Endothelial cell of umbilical vein (primary cell): ENCODE measurements at regions not wholly inside any gene's neighbourhood (a gene's known extent, or its start where the extent isn't known, plus 50 kb on each side); places are given as distances from the start of the nearest gene placed in this dataset.

Source experiments
- BruUV-seq: library from RNA; stranded (reverse); fragments of 400-500 nt; replicated peaks from 2 replicates; lab custom pipeline; 2021; lab: Mats Ljungman, UMichigan
- CTCF ChIA-PET: fragments of 300-600, 350-600 bp; sonication (Branson Sonifier 250); formaldehyde crosslinking; loops from one replicate; lab custom pipeline; 2021; ENCODE audit warnings: antibody characterized with exemption, inconsistent platforms; lab: Charles Lee
- POLR2A ChIA-PET: fragments of 300-600, 350-600 bp; sonication (Branson Sonifier 250); formaldehyde crosslinking; loops from one replicate; lab custom pipeline; 2021; ENCODE audit warnings: antibody characterized with exemption, inconsistent platforms; lab: Charles Lee
- DNase-seq: peaks from one replicate; pipeline ENCODE4 v3.0.0-alpha.2; 2011; ENCODE audit warnings: low read depth, low spot score
- FAIRE-seq: peaks from 2 replicates; lab custom pipeline; 2011; peaks lifted over from hg19 to GRCh38; lab: Jason Lieb, UNC
- H2AFZ ChIP-seq: 2 replicates; pipeline ENCODE4 v1.6.0; 2012; ENCODE audit warnings: low read depth, low read length, control low read depth, inconsistent platforms
- H3K27ac ChIP-seq: 2 replicates; pipeline ENCODE4 v1.5.1; 2011; ENCODE audit warnings: low read depth, mild to moderate bottlenecking, control low read depth, low read length, moderate library complexity; ENCODE audit not compliant: insufficient read depth
- H3K27me3 ChIP-seq, 2 experiments: 2 replicates each; pipeline versions ENCODE4 v1.6.0 to v1.6.1; 2011; ENCODE audit warnings: low read length in 2 of 2, mixed read lengths in 1 of 2; ENCODE audit not compliant: control insufficient read depth in 2 of 2, insufficient read depth in 2 of 2
- H3K36me3 ChIP-seq, 2 experiments: 2 replicates in 1 of 2; 3 replicates in 1 of 2; pipeline ENCODE4 v1.5.1; 2011; ENCODE audit warnings: low read length in 2 of 2, mild to moderate bottlenecking in 1 of 2, moderate library complexity in 1 of 2; ENCODE audit not compliant: control insufficient read depth in 2 of 2, insufficient read depth in 2 of 2; ENCODE audit errors: extremely low read depth in 1 of 2
- H3K4me1 ChIP-seq: 3 replicates; pipeline ENCODE4 v1.5.1; 2011; ENCODE audit warnings: mild to moderate bottlenecking, low read length; ENCODE audit not compliant: control insufficient read depth, insufficient read depth; ENCODE audit errors: extremely low read depth
- H3K4me2 ChIP-seq: 2 replicates; pipeline ENCODE4 v1.6.1; 2011; ENCODE audit warnings: low read length, control low read depth, mixed read lengths; ENCODE audit not compliant: insufficient read depth
- H3K4me3 ChIP-seq, 3 experiments: fragments of 200-600 bp in 1 of 3; sonication (generic), shearing (Covaris generic) in 1 of 3; replicated peaks in 1 of 3; 2 replicates each; pipeline ENCODE4 v1.5.1; 2011 to 2016; ENCODE audit warnings: control low read depth in 3 of 3, low read length in 3 of 3, mild to moderate bottlenecking in 2 of 3, inconsistent platforms in 1 of 3, low read depth in 1 of 3, moderate library complexity in 1 of 3; ENCODE audit not compliant: insufficient read depth in 1 of 3
- H3K79me2 ChIP-seq: 2 replicates; pipeline ENCODE4 v1.6.0; 2012; ENCODE audit warnings: low read length, inconsistent platforms; ENCODE audit not compliant: control insufficient read depth, insufficient read depth
- H3K9ac ChIP-seq: replicated peaks from 2 replicates; pipeline ENCODE3; 2011; ENCODE audit warnings: low read length, control low read depth; ENCODE audit not compliant: insufficient read depth; ENCODE audit errors: extremely low read depth
- H3K9me1 ChIP-seq: replicated peaks from 3 replicates; pipeline ENCODE4 v1.6.0; 2011; ENCODE audit warnings: mild to moderate bottlenecking, low read length; ENCODE audit not compliant: control insufficient read depth, insufficient read depth; ENCODE audit errors: extremely low read depth
- H3K9me3 ChIP-seq: replicated peaks from 2 replicates; pipeline ENCODE4 v1.5.1; 2012; ENCODE audit warnings: low read length, inconsistent platforms; ENCODE audit not compliant: control insufficient read depth, insufficient read depth
- H4K20me1 ChIP-seq: replicated peaks from 2 replicates; pipeline ENCODE3; 2011; ENCODE audit warnings: mild to moderate bottlenecking, low read length; ENCODE audit not compliant: control insufficient read depth, insufficient read depth; ENCODE audit errors: extremely low read depth
- EZH2 ChIP-seq: IDR thresholded peaks from 2 replicates; pipeline ENCODE4 v1.6.1; 2012; ENCODE audit warnings: borderline replicate concordance, low read depth, mild to moderate bottlenecking, moderate library complexity, low read length, inconsistent platforms; ENCODE audit not compliant: severe bottlenecking
- FOS ChIP-seq: IDR thresholded peaks from 2 replicates; pipeline ENCODE4 v1.6.1; 2011; ENCODE audit warnings: mild to moderate bottlenecking, low read length, moderate library complexity, borderline replicate concordance; ENCODE audit not compliant: insufficient read depth
- GATA2 ChIP-seq: IDR thresholded peaks from 2 replicates; pipeline ENCODE4 v1.7.0; 2011; ENCODE audit warnings: low read depth, mild to moderate bottlenecking, moderate library complexity, mixed read lengths, low read length; ENCODE audit not compliant: insufficient read length, insufficient read depth
- JUN ChIP-seq: IDR thresholded peaks from 2 replicates; pipeline ENCODE4 v1.6.1; 2011; ENCODE audit warnings: borderline replicate concordance, low read depth; ENCODE audit not compliant: insufficient read length, insufficient read depth
- MYC ChIP-seq: IDR thresholded peaks from one replicate; pipeline ENCODE4 v1.6.1; 2011; ENCODE audit warnings: mild to moderate bottlenecking, low read depth, low read length
- POLR2A ChIP-seq: IDR thresholded peaks from 2 replicates; pipeline ENCODE4 v1.6.1; 2012; ENCODE audit warnings: low read depth, mild to moderate bottlenecking, control low read depth, low read length
- POLR2AphosphoS5 ChIP-seq: IDR thresholded peaks from 2 replicates; pipeline ENCODE4 v1.6.1; 2012; ENCODE audit warnings: low read depth, mild to moderate bottlenecking, control low read depth, low read length, moderate library complexity; ENCODE audit not compliant: insufficient read depth
- dilution Hi-C: fragments of 300-500 bp; cut with MboI; formaldehyde crosslinking; loops from one replicate; pipeline ENCODE4 v1.15.0; 2019; ENCODE audit warnings: low sequenced_read_pairs; ENCODE audit not compliant: extremely low pct_ligation_motif_present
- intact Hi-C: fragments of 100-400 bp; cut with micrococcal nuclease; formaldehyde crosslinking; loops from one replicate; pipeline ENCODE4 v1.10.0; 2022
- TF ChIP-seq, protein P1 (sequence below), 2 donors: IDR thresholded peaks; 1 replicate in 1 of 2; 2 replicates in 1 of 2; pipeline ENCODE4 v1.5.1; 2011; ENCODE audit warnings: low read length in 2 of 2, mild to moderate bottlenecking in 2 of 2, moderate library complexity in 2 of 2, control low read depth in 1 of 2, inconsistent platforms in 1 of 2, low read depth in 1 of 2; ENCODE audit not compliant: insufficient read depth in 1 of 2; ENCODE audit errors: extremely low read depth in 1 of 2
- TF ChIP-seq, protein P2 (sequence below): IDR thresholded peaks from 2 replicates; pipeline ENCODE4 v1.6.1; 2011; ENCODE audit not compliant: insufficient read depth, insufficient read length

DNA sequence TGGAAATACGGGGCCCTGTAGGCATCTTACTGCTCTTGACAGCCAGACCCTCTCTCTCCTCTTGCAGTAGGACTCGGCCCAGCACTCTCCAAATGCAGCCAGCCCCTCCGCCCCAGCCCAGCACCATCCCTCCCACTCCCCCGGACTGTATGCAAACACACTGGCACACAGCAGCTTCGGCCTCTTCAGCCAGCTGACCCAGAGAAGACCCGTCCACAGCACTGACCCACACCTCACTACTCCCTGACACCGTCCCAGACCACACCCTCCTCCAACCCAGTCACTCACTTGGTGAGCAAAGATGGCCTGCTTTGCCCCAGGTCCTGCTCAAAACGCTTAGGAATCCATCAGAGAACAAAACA lies 164.6 kb downstream of the IGLL1 start:
- no peak overlapping the region for H3K27ac ChIP-seq
- TF ChIP-seq FOS (no peak), JUN (no peak), POLR2A (no peak), MYC (no peak), EZH2 (no peak), POLR2AphosphoS5 (no peak), GATA2 (no peak)
- TF ChIP-seq, protein P1, sequence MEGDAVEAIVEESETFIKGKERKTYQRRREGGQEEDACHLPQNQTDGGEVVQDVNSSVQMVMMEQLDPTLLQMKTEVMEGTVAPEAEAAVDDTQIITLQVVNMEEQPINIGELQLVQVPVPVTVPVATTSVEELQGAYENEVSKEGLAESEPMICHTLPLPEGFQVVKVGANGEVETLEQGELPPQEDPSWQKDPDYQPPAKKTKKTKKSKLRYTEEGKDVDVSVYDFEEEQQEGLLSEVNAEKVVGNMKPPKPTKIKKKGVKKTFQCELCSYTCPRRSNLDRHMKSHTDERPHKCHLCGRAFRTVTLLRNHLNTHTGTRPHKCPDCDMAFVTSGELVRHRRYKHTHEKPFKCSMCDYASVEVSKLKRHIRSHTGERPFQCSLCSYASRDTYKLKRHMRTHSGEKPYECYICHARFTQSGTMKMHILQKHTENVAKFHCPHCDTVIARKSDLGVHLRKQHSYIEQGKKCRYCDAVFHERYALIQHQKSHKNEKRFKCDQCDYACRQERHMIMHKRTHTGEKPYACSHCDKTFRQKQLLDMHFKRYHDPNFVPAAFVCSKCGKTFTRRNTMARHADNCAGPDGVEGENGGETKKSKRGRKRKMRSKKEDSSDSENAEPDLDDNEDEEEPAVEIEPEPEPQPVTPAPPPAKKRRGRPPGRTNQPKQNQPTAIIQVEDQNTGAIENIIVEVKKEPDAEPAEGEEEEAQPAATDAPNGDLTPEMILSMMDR (IDR thresholded peaks at IDR 0.05; ENCODE audit: extremely low read depth in 1 of 2, insufficient read depth in 1 of 2, low read depth in 1 of 2, low read length in 2 of 2), result no peak
- TF ChIP-seq, protein P2, sequence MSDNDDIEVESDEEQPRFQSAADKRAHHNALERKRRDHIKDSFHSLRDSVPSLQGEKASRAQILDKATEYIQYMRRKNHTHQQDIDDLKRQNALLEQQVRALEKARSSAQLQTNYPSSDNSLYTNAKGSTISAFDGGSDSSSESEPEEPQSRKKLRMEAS, result no peak
- peaks cover 0 to 2% of the 10 kb centered on the region in 2 experiments for H3K27me3 ChIP-seq
- no peaks in the 10 kb centered on the region for H3K9me3 ChIP-seq
- H3K36me3 ChIP-seq, result no peaks in the 10 kb centered on the region
- H3K79me2 ChIP-seq, result no peaks in the 10 kb centered on the region
- DNase-seq (no peak), FAIRE-seq (no peak)
- dilution Hi-C loops, result no loop called here
- no peaks in the 10 kb centered on the region for H3K9me1 ChIP-seq
- no peak overlapping the region for H2AFZ ChIP-seq
- BruUV-seq, result no TSS peak
- no peaks in the 10 kb centered on the region for H4K20me1 ChIP-seq
- no peak overlapping the region for H3K4me2 ChIP-seq
- POLR2A ChIA-PET, result no interaction called here
- CTCF ChIA-PET, result interaction anchor here (0.6 kb wide), 1 partner anchor 434 kb away, joined by 3 read pairs; no protein-coding TSS in a partner anchor
- no peak overlapping the region for H3K9ac ChIP-seq
- H3K4me3 ChIP-seq, result no peak overlapping the region
- intact Hi-C loops, result no loop called here
- H3K4me1 ChIP-seq, result no peaks in the 10 kb centered on the region
